Mesendoderm (in vitro differentiated cells): ENCODE measurements at regions not wholly inside any gene's neighbourhood (a gene's known extent, or its start where the extent isn't known, plus 50 kb on each side); places are given as distances from the start of the nearest gene placed in this dataset.

ENCODE experiments used
- DNase-seq: peaks from one replicate; pipeline ENCODE4 v3.0.0; 2013
- H2AK5ac ChIP-seq: 2 replicates; pipeline ENCODE4 v1.6.1; 2013; ENCODE audit warnings: low read length, inconsistent platforms
- H2BK120ac ChIP-seq: 2 replicates; pipeline ENCODE4 v1.6.1; 2013; ENCODE audit warnings: low read depth, mild to moderate bottlenecking, low read length, moderate library complexity, mixed read lengths
- H2BK15ac ChIP-seq: replicated peaks from 2 replicates; pipeline ENCODE4 v1.6.1; 2013; ENCODE audit warnings: low read depth, mild to moderate bottlenecking, moderate library complexity
- H2BK5ac ChIP-seq: 2 replicates; pipeline ENCODE4 v1.6.1; 2013; ENCODE audit warnings: low read length, inconsistent platforms
- H3K18ac ChIP-seq: 2 replicates; pipeline ENCODE4 v1.6.1; 2013; ENCODE audit warnings: mild to moderate bottlenecking, low read length, mixed read lengths
- H3K23ac ChIP-seq: one replicate; pipeline ENCODE4 v1.6.1; 2013; ENCODE audit warnings: low read length
- H3K27ac ChIP-seq: 2 replicates; pipeline ENCODE4 v1.5.1; 2013; ENCODE audit warnings: low read depth, mild to moderate bottlenecking, inconsistent platforms, low read length, moderate library complexity
- H3K27me3 ChIP-seq: 2 replicates; pipeline ENCODE4 v1.6.1; 2013; ENCODE audit warnings: low read length, control low read depth, mild to moderate bottlenecking, inconsistent platforms; ENCODE audit not compliant: insufficient read depth, poor library complexity
- H3K36me3 ChIP-seq: 2 replicates; pipeline ENCODE4 v1.6.1; 2013; ENCODE audit warnings: low read length, inconsistent platforms; ENCODE audit not compliant: control insufficient read depth, insufficient read depth
- H3K4ac ChIP-seq: one replicate; pipeline ENCODE4 v1.6.1; 2013; ENCODE audit warnings: low read depth, mild to moderate bottlenecking, low read length, moderate library complexity
- H3K4me1 ChIP-seq: 2 replicates; pipeline ENCODE4 v1.6.1; 2013; ENCODE audit warnings: low read depth, low read length, inconsistent platforms; ENCODE audit not compliant: control insufficient read depth
- H3K4me2 ChIP-seq: 2 replicates; pipeline ENCODE4 v1.6.1; 2013; ENCODE audit warnings: low read length
- H3K4me3 ChIP-seq: 2 replicates; pipeline ENCODE4 v1.5.1; 2013; ENCODE audit warnings: mild to moderate bottlenecking, low read length
- H3K56ac ChIP-seq: one replicate; pipeline ENCODE4 v1.6.1; 2013; ENCODE audit warnings: low read length
- H3K79me1 ChIP-seq: 2 replicates; pipeline ENCODE4 v1.6.1; 2013; ENCODE audit warnings: low read length, inconsistent platforms
- H3K79me2 ChIP-seq: 2 replicates; pipeline ENCODE4 v1.6.1; 2013; ENCODE audit warnings: mild to moderate bottlenecking, low read length; ENCODE audit not compliant: control insufficient read depth, insufficient read depth
- H3K9ac ChIP-seq: 2 replicates; pipeline ENCODE4 v1.6.1; 2013; ENCODE audit warnings: low read length, inconsistent platforms
- H4K5ac ChIP-seq: one replicate; pipeline ENCODE4 v1.6.1; 2013; ENCODE audit warnings: low read length
- H4K8ac ChIP-seq: one replicate; pipeline ENCODE4 v1.6.1; 2013; ENCODE audit warnings: low read depth, mild to moderate bottlenecking, control low read depth, low read length, moderate library complexity
- WGBS: extraction: QIAGEN DNeasy Blood & Tissue Kit; methylation state at CpG from one replicate; pipeline ENCODE4 v1.1.7; 2013; ENCODE audit warnings: low lambda C conversion rate, missing lambda C conversion rate; ENCODE audit not compliant: insufficient coverage; ENCODE audit errors: extremely low coverage; 5-methylcytosine and 5-hydroxymethylcytosine counted together

DNA sequence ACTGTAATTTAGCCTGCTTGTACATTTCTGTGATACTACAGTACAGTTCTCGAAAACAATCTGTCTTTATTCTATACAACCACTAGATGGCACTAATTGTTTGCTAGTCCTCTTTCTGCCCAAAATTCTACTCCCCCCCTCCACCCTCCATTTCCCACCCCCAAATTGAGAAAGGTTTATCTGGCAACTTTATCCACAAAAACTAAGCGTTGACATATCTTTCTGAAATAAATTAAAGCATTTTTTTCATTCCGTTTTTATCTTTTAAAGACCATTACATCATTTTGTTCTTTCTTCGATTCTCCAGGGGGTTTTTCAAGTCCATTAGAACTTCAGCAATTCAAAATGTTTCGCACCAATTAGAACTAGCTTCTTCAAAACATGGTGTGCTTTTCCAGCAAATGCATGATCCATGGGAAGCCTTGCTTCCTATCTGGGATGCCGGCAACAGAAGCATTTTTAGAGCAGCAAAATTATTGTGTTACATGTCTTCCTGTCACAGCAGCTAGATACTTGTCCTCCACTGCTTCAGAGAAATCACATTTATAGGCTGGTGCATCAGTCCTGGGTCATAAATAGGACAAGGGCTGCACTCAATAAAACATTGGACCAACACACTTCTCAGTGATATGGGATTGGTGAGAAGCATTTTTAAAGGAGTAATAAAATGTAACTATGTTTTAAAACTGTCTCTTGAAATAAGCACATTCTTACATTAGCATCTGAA lies 241.3 kb downstream of the PAX3 start:
- H3K23ac ChIP-seq: no peak overlapping the region
- H2AK5ac ChIP-seq: no peak overlapping the region
- no peak overlapping the region for H3K4me3 ChIP-seq
- H3K36me3 ChIP-seq: no peaks in the 10 kb centered on the region
- H3K27ac ChIP-seq: no peak overlapping the region
- no peaks in the 10 kb centered on the region for H3K79me1 ChIP-seq
- H3K79me2 ChIP-seq: no peaks in the 10 kb centered on the region
- H3K4ac ChIP-seq: no peak overlapping the region
- no peak overlapping the region for H4K8ac ChIP-seq
- H3K4me2 ChIP-seq: no peak overlapping the region
- peaks cover 2% of the 10 kb centered on the region for H3K4me1 ChIP-seq
- H4K5ac ChIP-seq: no peak overlapping the region
- H2BK15ac ChIP-seq: no peak overlapping the region
- no peak overlapping the region for H2BK5ac ChIP-seq
- WGBS: no CpG with 5 or more reads among the region's 6 CpGs
- no peak overlapping the region for H3K56ac ChIP-seq
- H2BK120ac ChIP-seq: no peak overlapping the region
- peaks cover 2% of the 10 kb centered on the region for H3K27me3 ChIP-seq
- peak; percentile 19 for DNase-seq
- H3K9ac ChIP-seq: no peak overlapping the region
- peak overlapping the region; percentile 56 for H3K18ac ChIP-seq

DNA sequence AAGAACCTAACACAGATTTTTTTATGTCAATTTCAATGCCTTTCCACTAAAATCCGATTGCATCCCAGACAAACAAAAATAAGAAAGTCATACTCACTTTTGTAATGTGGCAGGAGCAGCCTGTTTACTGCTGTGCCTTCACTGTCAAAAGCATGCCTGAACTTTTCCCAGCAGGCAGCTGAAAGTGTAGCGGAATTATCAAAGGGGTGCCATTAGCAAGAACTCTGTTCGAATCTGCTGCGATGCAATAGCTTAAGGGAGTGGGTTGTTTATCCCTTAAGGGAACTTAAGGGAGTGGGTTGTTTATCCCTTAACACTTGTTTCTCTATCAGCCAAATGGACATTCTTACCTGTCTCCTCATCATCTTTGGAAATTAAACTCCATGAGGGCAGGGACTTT lies 243.5 kb downstream of the PAX3 start:
- Histone ChIP-seq H3K4me3 (no peak overlapping the region), H2AK5ac (no peak overlapping the region), H3K36me3 (no peaks in the 10 kb centered on the region), H3K27me3 (peaks cover 2% of the 10 kb centered on the region), H3K79me2 (no peaks in the 10 kb centered on the region), H2BK5ac (no peak overlapping the region), H3K18ac (no peak overlapping the region), H2BK15ac (no peak overlapping the region), H3K4ac (no peak overlapping the region), H4K8ac (no peak overlapping the region), H4K5ac (no peak overlapping the region), H3K4me1 (peaks cover 2% of the 10 kb centered on the region), H2BK120ac (no peak overlapping the region), H3K23ac (no peak overlapping the region), H3K27ac (no peak overlapping the region), H3K79me1 (no peaks in the 10 kb centered on the region), H3K4me2 (no peak overlapping the region), H3K56ac (no peak overlapping the region), H3K9ac (no peak overlapping the region)
- WGBS: no CpG with 5 or more reads among the region's 4 CpGs
- DNase-seq: peak; percentile 54

DNA sequence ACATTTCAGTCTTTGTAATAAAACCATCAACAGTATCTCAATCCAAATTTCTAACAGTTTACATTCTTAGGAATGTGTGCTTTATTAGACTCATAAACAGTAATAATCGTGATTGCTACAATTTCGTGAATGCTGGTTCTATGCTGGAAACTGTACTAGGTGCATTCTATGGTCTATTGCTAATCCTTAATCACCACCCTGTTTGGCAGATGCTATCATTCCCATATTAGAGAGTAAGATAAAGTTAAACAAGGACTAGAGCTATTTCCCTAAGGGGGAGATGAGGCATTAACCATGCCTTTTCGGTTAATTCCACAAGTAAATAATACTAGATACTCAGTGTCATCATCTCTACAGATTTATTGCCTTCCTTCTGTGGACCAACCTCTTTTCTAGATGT lies 244.0 kb downstream of the PAX3 start:
- Histone ChIP-seq H3K9ac (no peak overlapping the region), H3K4me3 (no peak overlapping the region), H3K36me3 (no peaks in the 10 kb centered on the region), H4K8ac (no peak overlapping the region), H2BK15ac (no peak overlapping the region), H3K27ac (no peak overlapping the region), H3K23ac (no peak overlapping the region), H2BK5ac (no peak overlapping the region), H2BK120ac (no peak overlapping the region), H3K56ac (no peak overlapping the region), H3K4me2 (no peak overlapping the region), H3K79me1 (no peaks in the 10 kb centered on the region), H3K79me2 (no peaks in the 10 kb centered on the region), H2AK5ac (no peak overlapping the region), H3K27me3 (peaks cover 2% of the 10 kb centered on the region), H3K18ac (no peak overlapping the region), H3K4ac (no peak overlapping the region), H4K5ac (no peak overlapping the region), H3K4me1 (peaks cover 2% of the 10 kb centered on the region)
- WGBS: no CpG with 5 or more reads among the region's 3 CpGs
- no peak for DNase-seq

DNA sequence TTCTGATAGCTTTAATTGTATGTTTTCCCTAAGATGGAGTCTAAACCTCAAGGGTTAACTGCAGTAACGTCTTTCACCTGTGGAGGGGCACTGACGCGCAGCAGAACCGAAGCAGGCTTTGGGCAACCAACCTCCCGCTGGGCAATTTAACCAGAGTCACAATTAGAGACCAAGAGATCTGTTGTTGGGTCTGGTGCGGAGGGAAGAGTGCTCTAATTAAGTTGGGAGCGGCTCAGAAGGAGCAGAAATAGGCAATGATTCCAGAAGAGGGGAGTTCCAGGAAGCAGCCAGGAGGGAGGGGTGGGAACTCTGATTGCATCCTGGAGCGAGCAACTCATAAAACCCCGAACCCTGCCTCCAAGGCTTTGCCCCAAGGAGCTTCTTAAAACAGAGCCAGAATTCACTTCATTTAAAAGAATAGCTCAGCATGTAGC lies 245.8 kb downstream of the PAX3 start:
- peaks cover 2% of the 10 kb centered on the region for H3K27me3 ChIP-seq
- H3K36me3 ChIP-seq: no peaks in the 10 kb centered on the region
- no peak overlapping the region for H3K4me3 ChIP-seq
- peak overlapping the region; percentile 51 for H3K56ac ChIP-seq
- no CpG with 5 or more reads among the region's 9 CpGs for WGBS
- no peak overlapping the region for H3K4me2 ChIP-seq
- H3K23ac ChIP-seq: no peak overlapping the region
- H4K8ac ChIP-seq: no peak overlapping the region
- no peak overlapping the region for H4K5ac ChIP-seq
- no peaks in the 10 kb centered on the region for H3K79me1 ChIP-seq
- no peaks in the 10 kb centered on the region for H3K79me2 ChIP-seq
- H2BK15ac ChIP-seq: no peak overlapping the region
- H3K9ac ChIP-seq: no peak overlapping the region
- H2BK120ac ChIP-seq: no peak overlapping the region
- no peak overlapping the region for H3K4ac ChIP-seq
- H3K4me1 ChIP-seq: peaks cover 2% of the 10 kb centered on the region
- peak; percentile 93 for DNase-seq
- H2BK5ac ChIP-seq: no peak overlapping the region
- no peak overlapping the region for H3K27ac ChIP-seq
- peak overlapping the region; percentile 65 for H3K18ac ChIP-seq
- H2AK5ac ChIP-seq: no peak overlapping the region

- no peaks in the 10 kb centered on the region for H3K79me1 ChIP-seq
- H3K4me1 ChIP-seq: peaks cover 2% of the 10 kb centered on the region
- H2BK15ac ChIP-seq: no peak overlapping the region
- H3K23ac ChIP-seq: no peak overlapping the region
- no peak overlapping the region for H3K27ac ChIP-seq
- no peaks in the 10 kb centered on the region for H3K27me3 ChIP-seq
- no peak overlapping the region for H3K4ac ChIP-seq
- no peak overlapping the region for H3K9ac ChIP-seq
- H4K8ac ChIP-seq: no peak overlapping the region
- 100% methylated on average over 1 of the region's 4 CpGs for WGBS
- H2AK5ac ChIP-seq: no peak overlapping the region
- DNase-seq: no peak
- H3K18ac ChIP-seq: no peak overlapping the region
- H2BK120ac ChIP-seq: no peak overlapping the region
- no peak overlapping the region for H4K5ac ChIP-seq
- H3K56ac ChIP-seq: no peak overlapping the region
- no peak overlapping the region for H3K4me2 ChIP-seq
- no peak overlapping the region for H3K4me3 ChIP-seq
- H3K36me3 ChIP-seq: no peaks in the 10 kb centered on the region
- H3K79me2 ChIP-seq: no peaks in the 10 kb centered on the region
- H2BK5ac ChIP-seq: no peak overlapping the region
Measured at GRCh38 chr2:222050981-222051380, 247.8 kb downstream of the PAX3 start.

GRCh38 chr2:222049946-222050345 lies 248.9 kb downstream of the PAX3 start:
- no peak overlapping the region for H3K18ac ChIP-seq
- H4K8ac ChIP-seq: no peak overlapping the region
- H3K79me1 ChIP-seq: no peaks in the 10 kb centered on the region
- H4K5ac ChIP-seq: no peak overlapping the region
- H3K23ac ChIP-seq: no peak overlapping the region
- WGBS: no CpG with 5 or more reads among the region's 3 CpGs
- H2AK5ac ChIP-seq: no peak overlapping the region
- no peak overlapping the region for H2BK15ac ChIP-seq
- no peak overlapping the region for H3K56ac ChIP-seq
- no peak overlapping the region for H3K4ac ChIP-seq
- no peaks in the 10 kb centered on the region for H3K36me3 ChIP-seq
- H3K27me3 ChIP-seq: no peaks in the 10 kb centered on the region
- no peak overlapping the region for H2BK5ac ChIP-seq
- H2BK120ac ChIP-seq: no peak overlapping the region
- H3K4me3 ChIP-seq: no peak overlapping the region
- no peak overlapping the region for H3K27ac ChIP-seq
- H3K79me2 ChIP-seq: no peaks in the 10 kb centered on the region
- H3K9ac ChIP-seq: no peak overlapping the region
- DNase-seq: peak; percentile 70
- H3K4me2 ChIP-seq: no peak overlapping the region
- peaks cover 2% of the 10 kb centered on the region for H3K4me1 ChIP-seq
